ENCODE measurements at regions not wholly inside any gene's neighbourhood (a gene's known extent, or its start where the extent isn't known, plus 50 kb on each side); places are given as distances from the start of the nearest gene placed in this dataset.
"Not testable (repeated sequence)": the region's sequence is repeated elsewhere in the genome, so short reads cannot be mapped to it uniquely, and the experiment has no call there.

GRCh38 chr3:189375532-189375931 is 203.8 kb downstream of the TPRG1 start:
- DNase-seq (ENCODE audit: low spot score): no peak

- no peak for DNase-seq (ENCODE audit: low spot score)
These were observed 211.9 kb downstream of the TPRG1 start for GRCh38 chr3:189383630-189384029.

- DNase-seq (ENCODE audit: low spot score): not testable (repeated sequence)
These were observed 214.1 kb downstream of the TPRG1 start for GRCh38 chr3:189385880-189386279.

GRCh38 chr3:189386739-189387138 is 215.0 kb downstream of the TPRG1 start:
- no peak for DNase-seq (ENCODE audit: low spot score)

GRCh38 chr3:189389346-189389745 is 217.6 kb downstream of the TPRG1 start:
- DNase-seq (ENCODE audit: low spot score): no peak

GRCh38 chr3:189393598-189393997 is 221.8 kb downstream of the TPRG1 start:
- no peak for DNase-seq (ENCODE audit: low spot score)

GRCh38 chr3:189394599-189395121 is 222.9 kb downstream of the TPRG1 start:
- no peak for DNase-seq (ENCODE audit: low spot score)

GRCh38 chr3:189395825-189396224 is 224.1 kb downstream of the TPRG1 start:
- no peak for DNase-seq (ENCODE audit: low spot score)

GRCh38 chr3:189398656-189399055 is 226.9 kb downstream of the TPRG1 start:
- no peak for DNase-seq (ENCODE audit: low spot score)

GRCh38 chr3:189401196-189401595 is 229.4 kb downstream of the TPRG1 start:
- no peak for DNase-seq (ENCODE audit: low spot score)

- DNase-seq (ENCODE audit: low spot score): no peak
These were observed 228.0 kb upstream of the TP63 start for GRCh38 chr3:189403194-189403593.

GRCh38 chr3:189404024-189404423 is 227.2 kb upstream of the TP63 start:
- DNase-seq (ENCODE audit: low spot score): no peak

- DNase-seq (ENCODE audit: low spot score): no peak
These were observed 226.2 kb upstream of the TP63 start for GRCh38 chr3:189404797-189405484.

- DNase-seq (ENCODE audit: low spot score): no peak
These were observed 225.0 kb upstream of the TP63 start for GRCh38 chr3:189406148-189406547.

- no peak for DNase-seq (ENCODE audit: low spot score)
These were observed 220.7 kb upstream of the TP63 start for GRCh38 chr3:189410522-189410921.

- DNase-seq (ENCODE audit: low spot score): no peak
These were observed 212.2 kb upstream of the TP63 start for GRCh38 chr3:189419038-189419437.

- DNase-seq (ENCODE audit: low spot score): no peak
These were observed 211.5 kb upstream of the TP63 start for GRCh38 chr3:189419683-189420082.

GRCh38 chr3:189424922-189425321 is 206.3 kb upstream of the TP63 start:
- no peak for DNase-seq (ENCODE audit: low spot score)

- no peak for DNase-seq (ENCODE audit: low spot score)
These were observed 202.2 kb upstream of the TP63 start for GRCh38 chr3:189429019-189429418.

GRCh38 chr3:189430166-189430565 is 201.0 kb upstream of the TP63 start:
- DNase-seq (ENCODE audit: low spot score): no peak

- not testable (repeated sequence) for DNase-seq (ENCODE audit: low spot score)
These were observed 188.9 kb upstream of the TP63 start for GRCh38 chr3:189442257-189442656.

- DNase-seq (ENCODE audit: low spot score): no peak
These were observed 184.1 kb upstream of the TP63 start for GRCh38 chr3:189446959-189447560.

GRCh38 chr3:189449084-189449483 is 182.1 kb upstream of the TP63 start:
- DNase-seq (ENCODE audit: low spot score): no peak

GRCh38 chr3:189455009-189455408 is 176.2 kb upstream of the TP63 start:
- DNase-seq (ENCODE audit: low spot score): no peak
